ENCODE measurements at regions not wholly inside any gene's neighbourhood (a gene's known extent, or its start where the extent isn't known, plus 50 kb on each side); places are given as distances from the start of the nearest gene placed in this dataset.

DNA sequence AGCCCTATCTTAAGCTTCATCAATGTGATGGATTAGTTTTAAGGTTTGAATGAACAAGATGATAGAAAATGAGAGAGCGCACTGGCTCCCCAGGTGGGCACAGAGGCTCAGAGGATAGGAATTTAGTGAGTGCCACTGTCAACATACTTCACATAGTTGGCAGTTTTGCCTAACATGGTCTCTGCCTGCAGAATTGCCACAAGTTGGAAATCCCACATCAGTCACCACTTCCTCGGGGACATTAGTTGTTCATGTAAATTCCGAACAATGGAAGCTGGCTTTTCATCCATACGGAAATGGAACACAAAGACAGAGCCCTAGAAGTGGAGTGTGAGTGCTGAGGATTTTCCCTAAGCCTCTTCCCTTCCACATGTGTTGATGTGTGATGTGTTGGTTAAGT, 123.9 kb upstream of the PHACTR1 start:
- no peak for DNase-seq

DNA sequence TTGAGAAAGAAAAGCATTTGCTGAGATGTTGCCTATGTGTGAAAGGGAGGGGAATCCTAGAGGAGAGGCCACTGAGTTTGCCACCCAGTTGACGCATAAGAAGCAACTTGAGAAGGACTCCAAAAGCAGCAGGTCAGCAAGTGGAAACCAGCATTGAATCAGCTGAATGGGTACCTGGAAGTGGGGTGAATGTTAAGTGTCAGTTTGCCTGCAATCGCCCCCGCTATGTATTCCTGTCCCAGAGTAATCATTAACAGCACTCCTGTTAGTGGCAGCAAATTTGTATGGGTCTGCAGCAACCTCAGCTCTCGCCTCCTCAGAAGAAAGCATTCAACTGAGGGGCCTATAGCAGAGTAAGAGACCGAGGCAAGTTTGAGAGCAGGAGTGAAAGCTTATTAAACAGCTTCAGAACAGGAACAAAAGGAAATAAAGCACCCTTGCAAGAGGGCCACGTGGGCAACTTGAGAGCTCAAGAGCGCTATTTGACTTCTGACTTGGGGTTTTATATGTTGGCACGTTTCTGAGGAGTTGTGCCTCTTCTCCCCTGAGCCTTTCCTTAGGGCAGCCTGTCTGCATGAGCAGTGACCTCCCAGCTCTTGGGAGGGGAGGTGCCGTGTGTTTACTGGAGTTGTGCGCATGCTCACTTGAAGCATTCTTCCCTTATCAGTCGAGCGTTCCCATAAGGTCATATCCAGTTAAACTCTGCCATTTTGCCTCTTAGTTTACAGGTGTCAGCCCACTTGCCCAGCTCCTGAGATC, 122.6 kb upstream of the PHACTR1 start:
- DNase-seq: no peak

DNA sequence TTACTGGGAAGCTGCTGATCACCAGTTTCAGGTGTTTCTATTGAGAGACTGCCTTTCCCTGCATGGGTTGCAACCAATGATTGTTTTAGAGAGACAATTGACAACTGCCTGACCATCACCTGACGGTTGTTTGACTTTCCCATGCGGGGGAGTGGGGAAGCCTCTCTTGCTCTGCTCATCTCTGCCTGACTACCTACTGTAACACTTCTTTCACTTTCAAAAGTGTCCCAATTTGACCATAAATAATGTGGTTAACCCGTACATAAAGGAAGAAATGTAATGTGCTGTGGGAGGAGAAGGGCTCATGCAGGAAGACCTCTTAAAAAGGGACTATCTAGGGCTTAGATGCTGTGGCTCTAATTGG, 122.1 kb upstream of the PHACTR1 start:
- no peak for DNase-seq

DNA sequence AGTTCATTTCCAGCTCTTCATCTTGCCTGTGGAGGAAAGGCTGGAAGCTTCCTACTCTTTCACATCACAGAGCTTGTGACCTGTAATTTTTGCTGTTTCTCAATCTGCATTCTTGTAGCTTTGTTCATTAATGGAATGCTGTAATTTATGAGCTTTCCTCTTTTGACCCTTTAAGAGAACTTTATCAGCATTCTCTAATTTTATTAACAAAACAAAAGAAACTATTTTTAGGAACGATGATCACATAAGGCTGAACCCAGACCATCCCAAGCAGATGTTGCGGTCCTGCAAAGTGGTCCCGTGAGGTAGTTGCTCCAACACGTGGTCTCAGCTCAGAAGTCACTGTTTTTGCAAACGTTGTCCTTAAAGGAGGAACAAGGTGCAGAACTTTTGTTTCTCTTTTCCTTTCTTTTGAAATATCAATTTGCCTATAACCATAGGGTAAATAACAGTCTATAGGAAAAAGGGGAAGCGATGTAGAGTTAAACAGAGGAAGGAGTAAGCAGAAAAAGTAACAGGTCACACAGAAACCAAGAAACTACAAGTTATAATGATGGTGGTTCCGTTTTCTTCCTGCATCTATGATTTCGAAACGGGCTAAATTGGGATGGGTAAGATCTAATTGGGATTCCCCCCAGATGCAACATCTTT, 121.3 kb upstream of the PHACTR1 start:
- no peak for DNase-seq

DNA sequence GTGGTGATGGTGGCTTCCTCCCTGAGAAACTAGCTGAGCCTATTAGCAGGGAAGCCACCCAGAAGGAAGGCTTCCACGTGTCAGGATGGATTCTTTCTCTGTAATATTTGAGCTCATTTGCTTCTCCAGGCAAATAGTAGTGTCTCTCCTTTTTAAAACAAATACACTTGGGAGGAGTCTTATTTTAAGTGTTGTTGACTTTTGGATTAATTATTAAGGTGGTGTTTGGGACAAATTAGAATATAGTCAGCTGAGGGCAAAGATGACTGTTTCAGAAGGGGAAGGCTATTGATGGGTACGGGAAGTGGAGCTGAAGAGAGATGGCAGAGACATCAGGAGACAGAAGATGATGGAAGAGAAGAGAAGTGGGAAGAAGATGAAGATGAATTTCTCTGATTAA, 119.8 kb upstream of the PHACTR1 start:
- DNase-seq: no peak

DNA sequence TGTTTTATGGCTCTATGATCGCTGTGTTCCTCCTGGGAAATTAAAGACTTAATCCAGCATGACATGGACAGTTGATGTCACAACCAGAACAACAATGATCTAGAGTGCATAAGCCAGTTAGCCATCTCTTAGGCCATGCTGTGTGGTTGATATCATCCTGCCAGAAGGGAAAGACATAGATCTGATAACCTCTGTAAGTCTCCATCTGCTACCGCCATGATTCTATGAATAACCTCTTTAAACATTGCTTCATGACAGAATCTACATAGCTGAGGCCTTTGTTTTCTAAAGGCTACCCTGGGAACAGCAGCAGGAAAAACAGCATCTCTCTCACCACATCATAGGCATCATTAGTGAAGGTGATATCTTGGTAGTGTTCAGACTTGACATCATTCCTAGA, 117.6 kb upstream of the PHACTR1 start:
- DNase-seq: no peak

DNA sequence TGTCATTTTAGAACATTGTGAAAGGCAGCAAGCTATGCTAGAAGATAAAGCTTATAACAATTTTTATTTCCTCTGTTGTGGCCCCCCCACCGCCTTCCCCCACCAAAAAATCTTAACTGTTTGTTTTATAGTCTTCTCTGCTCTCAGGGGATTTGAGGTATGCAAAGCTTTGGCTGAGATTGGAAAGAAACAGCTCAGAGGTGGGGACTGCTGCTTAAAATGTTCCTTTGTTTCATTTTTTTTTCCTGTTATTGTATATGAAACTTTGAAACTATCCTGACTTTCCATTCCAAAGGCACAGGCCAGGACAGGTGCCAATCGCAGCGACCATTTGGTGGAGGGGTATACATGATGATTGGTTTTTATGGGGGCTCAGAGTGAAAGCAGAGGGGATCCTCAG, 114.7 kb upstream of the PHACTR1 start:
- no peak for DNase-seq

DNA sequence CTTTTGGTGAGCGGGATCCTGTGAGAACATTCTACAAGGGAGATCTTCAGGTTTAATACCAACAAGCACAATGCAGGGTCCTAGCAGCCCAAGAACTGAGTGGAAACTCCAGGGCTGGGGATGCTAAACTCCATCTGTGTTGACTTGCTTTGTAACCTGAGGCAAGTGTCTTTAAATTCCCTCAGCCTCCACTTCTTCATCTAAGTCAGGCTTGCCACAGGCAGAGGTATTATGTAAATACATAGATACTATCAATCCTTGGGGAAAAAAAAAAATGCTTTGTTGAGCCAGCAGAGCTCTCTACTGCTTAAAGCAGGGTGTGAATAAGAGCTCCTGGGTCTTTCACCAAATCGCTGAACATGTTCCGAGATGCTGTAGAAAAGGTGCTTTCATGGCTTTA, 114.2 kb upstream of the PHACTR1 start:
- no peak for DNase-seq

DNA sequence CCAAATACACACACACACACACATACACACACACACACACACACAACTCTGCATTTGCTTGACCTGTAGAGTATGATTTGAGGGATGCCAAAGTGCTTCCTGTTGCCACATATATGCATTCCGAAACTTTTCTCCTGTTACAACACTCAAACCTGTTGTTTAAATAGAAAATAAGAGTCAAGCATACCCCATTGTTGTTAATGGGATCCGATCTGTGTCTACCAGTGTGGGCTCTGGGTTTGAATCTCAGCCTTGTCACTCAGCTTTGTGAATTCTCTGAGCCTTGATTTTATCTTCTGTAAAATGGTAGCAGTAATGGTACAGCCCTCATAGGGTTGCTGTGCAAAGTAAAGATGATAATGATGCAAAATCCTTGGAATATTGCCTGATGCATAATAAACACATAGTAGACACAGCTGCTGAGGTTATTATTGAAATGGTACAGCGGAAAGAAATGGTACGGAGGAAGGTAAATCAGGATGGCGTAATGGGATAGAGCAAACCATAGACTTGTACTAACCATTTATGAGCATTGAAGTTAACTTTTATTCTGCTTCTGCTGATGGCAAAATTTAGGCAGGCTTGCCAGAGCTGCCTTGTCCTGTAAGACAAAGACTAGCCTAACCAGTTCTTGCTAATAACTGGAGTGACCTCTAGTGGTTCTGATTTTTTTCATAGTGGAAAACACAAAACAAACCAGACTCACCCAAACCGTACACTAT, 113.5 kb upstream of the PHACTR1 start:
- no peak for DNase-seq

DNA sequence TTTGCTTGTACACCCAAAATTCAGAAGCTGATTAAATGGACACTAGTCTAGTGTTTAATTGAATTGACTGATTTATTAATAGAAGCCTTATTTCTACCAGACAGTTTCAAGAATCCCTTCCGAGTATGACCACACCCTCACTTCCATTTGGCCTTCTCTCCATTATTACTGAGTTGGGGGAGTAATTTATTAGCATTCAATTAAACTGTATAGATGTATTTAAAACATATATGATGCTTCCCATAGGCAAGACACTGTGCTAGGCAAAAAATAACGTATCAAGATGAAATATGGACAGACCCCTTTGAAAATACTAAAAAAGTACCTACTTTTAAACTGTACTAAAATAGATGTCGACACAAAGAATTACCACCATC, 112.9 kb upstream of the PHACTR1 start:
- no peak for DNase-seq

DNA sequence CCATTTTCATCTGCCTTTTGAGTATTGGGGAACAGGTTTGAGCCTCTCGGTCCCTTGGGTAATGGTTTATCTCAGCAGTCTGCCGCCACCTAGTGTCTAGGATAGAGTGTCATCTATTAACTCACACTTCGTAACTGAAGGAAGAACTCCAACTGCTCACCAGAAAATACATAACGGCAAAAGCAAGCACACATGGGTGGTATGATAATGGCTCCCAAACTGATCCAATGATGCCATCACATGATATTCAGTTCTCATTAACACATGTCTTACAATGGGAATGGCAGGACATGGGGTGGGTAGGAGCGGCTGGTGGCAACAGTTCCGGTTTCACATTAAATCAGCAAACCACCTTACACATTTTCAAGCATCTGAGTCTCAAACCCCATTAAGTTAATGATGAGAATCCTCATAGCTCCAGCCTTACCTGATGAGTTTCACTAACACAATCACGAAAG, 110.7 kb upstream of the PHACTR1 start:
- DNase-seq: peak; percentile 10

DNA sequence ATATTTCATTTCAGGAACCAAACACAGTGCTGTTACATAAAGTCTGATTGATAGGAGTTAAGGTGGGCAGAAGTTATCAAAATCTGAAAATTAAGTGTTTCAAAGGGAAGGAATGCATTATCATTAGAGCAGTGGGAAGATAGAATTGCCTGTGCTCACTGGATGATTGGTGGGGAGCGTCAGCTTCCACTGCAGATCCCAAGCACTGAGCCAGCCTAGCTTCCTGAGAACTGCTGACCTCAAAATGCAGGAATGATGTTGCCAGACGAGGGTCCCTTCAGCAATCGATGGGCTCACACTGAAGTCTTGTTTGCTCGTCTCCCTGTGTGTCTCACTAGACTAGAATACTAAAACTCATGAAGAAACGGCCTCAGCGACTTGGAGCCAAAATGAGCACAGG, 110.0 kb upstream of the PHACTR1 start:
- DNase-seq: no peak

DNA sequence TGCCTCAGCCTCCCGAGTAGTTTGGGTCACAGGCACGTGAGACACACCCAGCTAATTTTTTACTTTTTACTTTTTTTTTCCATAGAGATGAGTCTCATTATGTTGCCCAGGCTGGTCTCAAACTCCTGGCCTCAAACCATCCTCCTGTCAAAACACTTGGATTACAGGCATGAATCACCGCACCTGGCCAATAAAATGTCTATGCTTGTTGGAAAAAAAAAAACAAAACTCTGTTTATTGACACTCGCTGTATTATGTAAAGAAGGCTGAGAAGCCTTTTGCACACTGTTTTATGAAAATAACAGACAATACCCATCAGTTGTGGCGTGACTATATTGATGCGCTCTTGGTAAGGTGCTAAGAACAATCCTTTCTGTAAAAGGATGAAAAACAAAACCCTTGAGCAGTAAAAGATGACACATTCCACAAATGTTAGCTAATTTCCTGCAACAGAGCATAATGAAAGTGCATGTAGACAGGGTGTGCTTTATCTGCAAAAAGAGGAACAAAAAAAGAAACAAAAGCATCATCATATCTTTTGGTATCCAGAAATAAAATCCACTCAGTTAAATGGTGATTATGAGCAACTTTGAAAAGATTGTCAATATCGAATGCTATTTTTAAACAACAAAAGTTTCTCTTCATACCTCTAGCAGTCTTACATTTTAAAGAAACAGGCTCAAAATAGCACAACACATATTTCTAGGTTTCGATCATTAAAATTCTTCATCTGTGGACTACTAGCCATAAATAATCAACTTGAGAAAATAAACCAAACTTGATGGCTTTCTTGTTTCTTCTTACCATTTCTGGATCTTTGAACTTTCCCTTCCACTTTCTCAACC, 108.3 kb upstream of the PHACTR1 start:
- no peak for DNase-seq

DNA sequence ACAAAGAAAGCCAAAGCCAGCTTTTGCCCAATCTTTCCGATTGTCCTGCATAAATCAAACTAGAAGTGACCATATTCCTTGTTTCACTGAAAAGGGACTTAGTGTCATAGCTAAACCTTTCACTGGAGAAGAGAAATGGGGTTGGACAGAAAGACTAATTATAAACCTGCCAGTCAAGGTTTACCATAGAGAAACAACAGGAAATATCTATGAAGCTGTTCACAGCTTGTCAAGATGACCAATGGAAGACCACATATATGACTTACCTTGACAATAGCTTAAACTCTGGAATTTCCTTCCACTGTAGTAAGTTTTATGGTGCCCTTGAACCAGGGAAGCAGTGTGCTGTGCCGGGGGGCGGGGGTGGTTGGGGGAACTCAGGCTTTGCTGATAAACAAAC, 107.7 kb upstream of the PHACTR1 start:
- DNase-seq: no peak

DNA sequence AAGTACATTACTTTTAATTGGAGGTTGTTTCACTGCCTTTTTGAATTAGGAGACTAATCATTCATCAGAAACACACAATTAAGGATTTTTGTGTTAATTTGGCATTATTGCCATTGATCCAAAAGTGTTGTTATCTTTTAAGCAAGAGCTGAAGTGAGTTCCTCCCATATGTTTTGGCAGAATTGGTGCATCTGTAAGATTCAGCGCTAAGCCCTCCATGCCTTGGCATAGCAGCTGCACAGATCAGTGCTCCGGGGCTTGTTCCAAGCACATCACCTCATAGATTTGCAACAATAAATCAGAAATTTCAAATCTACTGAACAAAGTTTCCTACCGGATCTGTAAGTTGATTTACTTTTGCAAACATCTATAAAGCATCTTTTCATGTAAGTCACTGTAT, 106.8 kb upstream of the PHACTR1 start:
- DNase-seq: no peak

DNA sequence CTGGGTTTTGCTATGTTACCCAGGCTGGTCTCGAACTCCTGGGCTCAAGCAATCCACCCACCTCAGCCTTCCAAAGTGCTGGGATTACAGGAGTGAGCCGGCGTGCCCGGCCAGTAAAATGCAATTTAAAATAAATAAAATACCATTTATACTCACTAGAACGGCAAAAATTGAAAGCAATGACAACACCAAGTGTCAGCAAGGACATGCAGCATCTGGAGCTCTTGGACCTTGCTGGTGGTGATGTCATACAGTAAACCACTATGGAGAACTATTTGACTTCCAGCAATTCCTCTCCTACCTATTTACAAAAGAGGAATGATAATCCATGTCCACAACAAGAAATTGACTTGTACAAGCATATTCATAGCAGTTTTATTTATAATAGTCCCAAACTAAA, 105.7 kb upstream of the PHACTR1 start:
- DNase-seq: no peak

DNA sequence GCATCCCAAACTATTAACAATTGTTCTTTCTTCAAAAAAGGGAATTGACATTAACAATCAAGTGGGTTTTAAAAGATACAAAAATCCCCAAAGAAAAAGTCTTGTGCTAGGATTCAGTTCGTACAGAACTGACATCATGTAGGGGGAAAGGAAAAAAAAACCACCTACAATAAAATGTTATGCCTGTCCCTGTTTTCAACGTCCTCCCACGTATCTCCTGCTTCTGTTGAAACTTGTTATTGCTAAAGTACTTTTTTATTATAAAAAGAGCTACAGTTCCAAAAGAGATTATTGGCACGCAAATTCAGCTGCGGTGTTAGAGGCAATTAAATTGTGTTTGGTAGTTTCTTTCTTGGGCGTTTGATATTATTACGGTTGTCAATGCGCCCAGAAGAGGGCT, 102.8 kb upstream of the PHACTR1 start:
- DNase-seq: no peak

DNA sequence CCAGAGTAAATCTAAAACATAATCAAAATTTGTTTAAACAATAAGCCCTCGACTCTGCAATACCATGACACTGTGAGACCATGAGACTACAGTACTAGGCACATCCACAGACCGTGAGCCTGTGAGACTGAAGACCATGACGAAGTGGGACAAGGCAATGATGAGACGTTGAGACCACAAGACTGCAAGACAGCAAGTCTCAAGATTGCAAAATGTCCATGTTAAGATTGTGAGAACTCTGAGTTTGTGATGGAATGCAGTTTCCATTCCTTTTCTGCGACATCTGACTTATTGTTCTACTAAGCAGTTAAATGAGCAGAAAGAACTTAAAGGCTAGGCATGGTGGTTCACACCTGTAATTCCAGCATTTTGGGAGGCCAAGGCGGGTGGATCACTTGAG, 102.1 kb upstream of the PHACTR1 start:
- DNase-seq: no peak

DNA sequence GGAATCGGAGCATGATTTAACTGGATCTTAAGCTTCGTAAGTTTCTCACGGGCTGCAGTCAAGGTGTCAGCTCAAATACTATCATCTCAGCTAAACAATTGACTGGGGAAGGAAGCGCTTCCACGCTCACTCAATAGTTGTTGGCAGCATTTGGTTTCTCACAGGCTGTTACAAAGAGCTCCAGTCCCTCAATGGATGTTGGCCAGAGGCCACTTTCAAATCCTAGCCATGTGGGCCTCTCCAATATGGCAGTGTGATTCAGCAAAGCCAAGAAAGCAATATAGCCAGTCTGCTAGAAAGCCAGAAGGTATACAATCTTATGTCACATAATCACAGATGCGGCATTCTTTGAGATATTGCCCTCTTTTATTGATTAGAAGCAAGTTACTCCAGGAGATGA, 98.3 kb upstream of the PHACTR1 start:
- DNase-seq: no peak

DNA sequence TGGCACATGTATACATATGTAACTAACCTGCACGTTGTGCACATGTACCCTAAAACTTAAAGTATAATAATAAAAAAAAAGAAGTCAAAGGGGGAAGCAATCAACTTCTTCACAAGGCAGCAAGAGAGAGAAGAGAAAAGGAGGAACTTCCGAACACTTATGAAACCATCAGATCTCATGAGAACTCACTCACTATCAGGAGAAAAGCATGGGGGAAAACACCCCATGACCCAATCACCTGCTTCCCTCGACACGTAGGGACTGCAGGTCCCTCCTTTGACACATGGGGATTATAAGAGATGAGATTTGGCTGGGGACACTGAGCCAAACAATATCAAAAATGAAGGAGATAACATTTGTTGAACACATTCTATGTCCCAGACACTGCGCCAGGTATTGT, 94.8 kb upstream of the PHACTR1 start:
- no peak for DNase-seq

DNA sequence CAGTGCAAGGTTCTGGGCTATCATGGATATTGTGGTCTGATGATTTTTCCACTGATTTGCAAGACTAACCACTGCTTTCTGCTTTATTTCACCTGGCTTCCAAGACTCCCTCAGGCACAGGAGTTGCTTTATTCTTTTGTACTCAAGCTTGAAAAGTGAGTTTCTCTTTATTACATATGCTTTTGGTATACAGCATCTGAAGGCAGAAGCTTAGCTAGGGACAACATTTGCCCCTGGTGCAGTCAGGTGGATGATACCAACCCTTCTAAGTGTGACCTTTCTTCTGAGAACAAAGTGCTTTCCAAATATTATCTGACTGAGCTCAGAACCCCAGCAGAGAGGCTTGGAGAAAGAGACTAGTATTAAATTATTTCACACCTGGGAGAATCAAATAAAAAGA, 94.0 kb upstream of the PHACTR1 start:
- DNase-seq: no peak

DNA sequence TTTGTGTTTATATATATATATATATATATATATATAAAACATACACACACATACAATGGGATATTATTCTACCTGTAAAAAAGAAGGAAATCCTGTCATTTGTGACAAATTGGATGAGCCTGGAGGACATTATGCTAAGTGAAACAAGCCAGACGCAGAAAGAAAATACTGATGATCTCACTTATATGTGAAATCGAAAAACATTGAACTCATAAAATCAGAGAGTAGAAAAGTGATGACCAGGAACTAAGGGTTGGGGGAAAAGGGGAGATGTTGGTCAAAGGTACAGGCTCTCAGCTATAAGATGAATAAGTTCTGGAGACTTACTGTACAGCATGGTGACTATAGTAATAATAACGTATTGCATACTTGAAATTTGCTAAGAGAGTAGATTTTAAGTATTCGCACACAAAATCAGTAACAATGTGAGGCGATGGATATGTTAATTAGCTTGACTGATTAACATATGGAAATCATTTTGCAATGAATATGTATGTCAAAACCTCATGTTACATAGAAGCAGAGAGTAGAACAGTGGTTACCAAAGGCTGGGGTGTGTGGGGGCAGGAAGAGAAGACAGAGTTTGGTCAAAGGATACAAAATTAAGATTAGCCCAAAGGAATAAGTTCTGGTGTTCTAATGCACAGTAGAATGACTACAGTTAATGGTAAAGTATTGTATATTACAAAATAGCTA, 92.3 kb upstream of the PHACTR1 start:
- no peak for DNase-seq

DNA sequence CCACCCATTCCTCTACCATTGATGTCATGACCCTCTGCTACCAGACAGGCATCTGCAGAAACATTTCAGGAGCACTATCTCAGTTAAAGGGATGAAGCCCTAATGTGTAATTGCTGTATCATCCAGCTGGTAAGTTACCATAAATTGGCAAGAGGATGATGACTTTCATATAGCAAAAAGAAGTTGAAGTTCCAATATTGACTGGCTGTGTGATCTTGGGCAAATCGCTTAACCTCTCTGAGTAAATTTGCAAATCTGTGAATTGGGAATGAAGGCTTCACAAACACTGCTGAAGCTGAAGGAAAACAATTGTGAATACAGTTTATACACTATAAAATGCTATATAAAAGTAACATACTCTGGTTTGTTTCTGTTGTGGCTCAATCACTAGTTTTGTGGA, 89.5 kb upstream of the PHACTR1 start:
- DNase-seq: no peak
